CD1c-positive myeloid dendritic cell (primary cell): ENCODE measurements at regions not wholly inside any gene's neighbourhood (a gene's known extent, or its start where the extent isn't known, plus 50 kb on each side); places are given as distances from the start of the nearest gene placed in this dataset.
"Not testable (repeated sequence)": the region's sequence is repeated elsewhere in the genome, so short reads cannot be mapped to it uniquely, and the experiment has no call there.

Source experiments
- DNase-seq: peaks from one replicate; pipeline ENCODE4 v3.0.0-alpha.2; 2016; ENCODE audit errors: extremely low spot score

DNA sequence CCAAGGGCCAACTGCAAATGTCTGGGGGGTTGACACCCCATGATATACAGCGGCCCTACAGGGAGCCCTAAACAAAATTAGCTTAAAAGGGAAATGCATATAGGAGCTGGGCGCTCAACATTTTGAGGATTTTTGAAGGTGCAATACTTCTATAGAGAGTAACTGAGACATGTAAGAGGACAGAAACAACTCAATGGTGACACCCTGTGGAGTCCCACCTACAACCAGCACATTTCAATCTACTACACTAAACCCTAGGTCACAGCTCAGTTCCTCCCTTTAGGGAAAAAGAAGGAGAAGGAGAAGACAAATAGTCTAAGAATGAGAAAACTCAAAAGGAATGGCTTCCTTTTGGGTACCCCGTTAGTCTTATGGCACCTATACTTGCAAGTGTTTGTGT is 1010.5 kb upstream of the NOVA1 start:
- no peak for DNase-seq

DNA sequence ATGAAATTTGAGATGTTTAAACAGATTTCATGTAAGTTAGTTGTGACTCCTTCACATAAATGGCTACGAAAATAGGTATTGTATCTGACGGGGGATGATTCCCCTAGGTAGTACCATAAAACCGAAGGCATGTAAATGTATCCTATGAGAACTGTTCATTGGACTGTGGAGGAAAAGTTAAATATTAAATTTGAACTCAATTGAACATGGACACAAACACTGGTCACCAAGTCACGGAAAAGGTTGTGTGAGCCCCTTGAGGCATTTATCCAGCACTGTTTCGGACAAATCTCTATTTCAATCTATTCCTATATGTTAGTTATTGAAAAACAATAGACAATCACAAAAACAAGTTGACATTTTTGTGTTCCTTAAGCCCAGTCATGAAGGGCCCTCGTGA is 1014.3 kb upstream of the NOVA1 start:
- DNase-seq = no peak

DNA sequence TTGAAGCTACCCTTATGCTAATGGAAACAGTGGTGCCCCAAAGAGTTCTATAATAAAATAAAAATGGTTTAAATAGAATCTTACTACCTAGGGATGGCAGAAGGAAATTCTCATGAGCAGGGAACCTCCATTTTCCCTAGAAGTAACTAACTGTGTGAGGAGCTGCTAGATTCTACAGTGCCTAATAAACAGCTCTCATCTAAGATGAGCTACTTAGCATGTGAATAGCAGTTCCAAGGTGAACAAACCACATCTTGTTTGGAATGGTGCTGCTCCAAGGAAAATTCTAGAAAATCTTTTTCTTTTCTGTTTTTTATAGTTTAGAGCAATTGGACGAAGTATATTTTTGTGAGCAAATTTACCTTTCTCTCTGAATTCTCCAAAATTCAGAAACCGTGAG is 1015.3 kb upstream of the NOVA1 start:
- DNase-seq = no peak

DNA sequence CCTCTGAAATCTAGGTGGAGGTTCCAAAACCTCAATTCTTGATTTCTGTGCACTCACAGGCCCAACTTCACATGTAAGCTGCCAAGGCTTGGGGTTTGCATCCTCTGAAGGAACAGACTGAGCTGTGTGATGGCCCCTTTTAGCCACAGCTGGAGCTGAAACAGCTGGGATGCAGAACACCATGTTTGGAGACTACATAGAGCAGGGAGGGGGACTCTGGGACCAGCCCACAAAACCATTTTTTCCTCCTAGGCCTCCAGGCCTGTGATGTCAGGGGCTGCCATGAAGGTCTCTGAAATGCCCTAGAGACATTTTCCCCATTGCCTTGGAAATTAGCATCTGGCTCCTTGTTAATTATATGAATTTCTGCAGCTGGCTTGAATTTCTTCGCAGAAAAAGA is 1025.9 kb upstream of the NOVA1 start:
- DNase-seq = no peak

DNA sequence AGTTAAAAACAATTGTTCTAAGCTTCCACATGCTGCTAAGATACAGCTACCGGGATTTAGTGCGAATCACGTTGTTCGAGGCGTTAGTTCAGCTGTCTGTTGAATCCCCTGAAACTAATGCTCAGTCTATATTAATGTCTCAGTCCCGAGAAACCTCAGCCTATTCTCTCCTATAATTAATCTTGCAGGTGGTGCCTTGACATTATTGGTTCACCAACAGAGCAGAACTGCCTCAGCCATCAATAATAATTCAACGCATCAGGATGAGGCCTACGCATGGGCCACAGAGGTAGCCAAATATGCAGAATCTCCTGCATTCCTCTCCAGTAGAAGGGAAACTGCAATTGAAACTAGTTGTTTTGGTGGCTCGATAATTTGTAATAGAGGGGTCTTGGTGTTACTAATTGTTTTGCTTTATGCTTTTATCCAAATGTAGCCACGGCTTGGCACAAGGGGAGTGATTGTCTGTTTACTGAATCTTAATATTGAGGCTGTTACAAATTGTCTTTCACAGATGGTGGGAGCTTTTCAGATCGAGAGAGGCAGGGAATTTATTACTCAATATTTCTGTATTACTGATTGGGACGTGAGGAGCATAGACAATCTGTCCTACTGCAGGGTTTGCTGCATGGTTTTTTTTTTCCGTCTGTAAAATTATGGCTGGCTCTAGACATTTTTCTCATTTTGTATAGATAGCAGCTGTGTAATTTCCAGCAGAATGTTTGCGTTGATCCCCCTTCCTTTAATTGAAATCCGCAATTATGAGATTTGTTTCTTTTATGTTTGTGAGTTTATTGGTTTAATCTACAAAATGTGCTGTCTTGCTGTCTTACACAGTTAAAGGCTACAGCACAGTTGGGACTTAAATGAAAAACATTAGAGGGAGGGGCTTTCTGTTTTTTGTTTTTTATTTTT is 1036.5 kb upstream of the NOVA1 start:
- DNase-seq = no peak

DNA sequence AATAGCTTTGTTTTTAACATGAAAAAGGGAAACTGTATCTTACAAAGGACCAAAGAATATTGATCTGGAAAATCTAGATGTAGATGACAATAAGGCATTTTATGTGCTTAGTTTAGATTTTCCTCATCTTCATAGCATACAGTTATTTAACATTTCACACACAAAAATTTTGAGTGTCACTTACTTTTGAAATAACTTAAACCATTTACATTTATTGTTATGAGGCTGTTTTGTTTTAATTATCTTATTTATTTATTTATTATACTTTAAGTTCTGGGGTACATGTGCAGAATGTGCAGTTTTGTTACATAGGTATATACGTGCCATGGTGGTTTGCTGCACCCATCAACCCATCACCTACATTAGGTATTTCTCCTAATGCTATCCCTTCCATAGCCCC is 1042.9 kb upstream of the NOVA1 start:
- DNase-seq = not testable (repeated sequence)

DNA sequence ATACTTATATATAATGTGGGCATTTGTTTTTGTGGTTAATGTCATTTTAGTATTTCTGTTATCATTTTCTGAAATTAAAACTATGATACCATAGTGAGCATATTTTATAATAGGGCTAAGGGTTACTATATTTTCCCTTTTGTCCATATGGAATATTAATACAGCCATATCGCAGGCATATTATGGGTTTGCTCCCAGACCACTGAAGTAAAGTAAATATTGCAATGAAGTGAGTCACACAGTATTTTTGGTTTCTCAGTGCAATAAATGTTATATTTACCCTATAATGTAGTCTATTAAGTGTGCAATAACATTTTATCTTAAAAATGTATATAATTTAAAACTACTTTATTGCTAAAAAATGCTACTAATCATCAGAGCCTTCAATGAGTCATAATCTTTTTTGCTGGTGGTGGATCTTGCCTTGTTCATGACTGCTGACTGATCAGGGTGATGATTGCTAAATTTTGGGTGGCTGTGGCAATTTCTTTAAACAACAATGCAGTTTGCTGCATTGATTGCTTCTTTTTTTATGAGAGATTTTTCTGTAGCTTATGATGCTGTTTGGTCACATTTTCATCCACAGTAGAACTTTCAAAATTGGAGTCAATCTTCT is 1044.5 kb upstream of the NOVA1 start:
- DNase-seq = no peak

DNA sequence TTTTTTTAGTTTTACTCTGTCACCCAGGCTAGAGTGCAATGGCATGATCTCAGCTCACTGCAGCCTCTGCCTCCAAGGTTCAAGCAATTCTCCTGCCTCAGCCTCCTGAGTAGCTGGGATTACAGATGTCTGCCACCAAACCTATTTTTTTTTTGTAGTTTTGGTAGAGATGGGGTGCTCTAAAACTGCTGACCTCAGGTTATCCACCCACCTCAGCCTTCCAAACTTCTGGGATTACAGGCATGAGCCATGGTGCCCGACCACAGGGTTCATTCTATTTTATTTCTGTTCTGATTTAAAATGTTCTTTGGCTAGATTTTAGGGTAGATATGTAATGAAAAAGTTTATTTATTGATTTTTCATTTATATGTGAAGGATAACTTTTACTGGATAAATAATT is 1062.8 kb upstream of the NOVA1 start:
- DNase-seq = no peak

DNA sequence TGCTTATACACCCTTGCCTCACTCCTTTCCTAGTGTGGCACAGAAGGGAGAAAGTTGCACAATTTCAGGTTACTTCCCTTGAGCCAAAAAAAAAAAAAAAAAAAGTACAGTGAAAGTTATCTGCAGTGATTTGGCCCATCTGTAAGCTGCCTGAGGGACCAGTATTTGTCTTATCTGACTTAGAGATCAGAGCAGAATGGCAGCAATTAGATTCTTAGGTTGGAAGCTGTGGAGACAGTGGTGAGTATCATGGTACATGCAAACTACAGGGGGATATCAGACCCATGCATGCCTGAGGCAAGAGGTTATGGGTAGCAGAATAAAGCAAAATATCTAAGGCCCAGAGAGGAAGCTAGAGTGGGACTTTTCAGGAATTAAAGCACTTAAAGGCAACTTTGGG is 1070.7 kb upstream of the NOVA1 start:
- DNase-seq = no peak

DNA sequence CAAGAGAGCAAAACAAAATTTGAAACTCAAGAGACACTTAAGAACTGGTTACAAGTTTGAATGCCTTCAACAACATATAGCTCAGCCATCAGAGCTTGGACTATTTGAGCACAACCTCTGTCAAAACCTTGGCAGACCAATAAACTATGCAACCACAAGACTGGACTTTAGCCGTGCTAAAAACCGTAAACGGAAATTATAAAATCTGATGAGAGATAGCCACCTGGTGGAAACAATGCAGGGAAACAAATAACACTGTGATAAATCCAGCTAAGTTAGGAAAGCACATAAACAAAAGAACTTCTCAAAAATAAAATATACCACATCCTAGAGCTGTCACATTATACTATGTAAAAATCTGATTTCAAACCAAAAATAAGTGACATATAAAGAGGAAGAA is 1074.2 kb upstream of the NOVA1 start:
- DNase-seq = no peak

DNA sequence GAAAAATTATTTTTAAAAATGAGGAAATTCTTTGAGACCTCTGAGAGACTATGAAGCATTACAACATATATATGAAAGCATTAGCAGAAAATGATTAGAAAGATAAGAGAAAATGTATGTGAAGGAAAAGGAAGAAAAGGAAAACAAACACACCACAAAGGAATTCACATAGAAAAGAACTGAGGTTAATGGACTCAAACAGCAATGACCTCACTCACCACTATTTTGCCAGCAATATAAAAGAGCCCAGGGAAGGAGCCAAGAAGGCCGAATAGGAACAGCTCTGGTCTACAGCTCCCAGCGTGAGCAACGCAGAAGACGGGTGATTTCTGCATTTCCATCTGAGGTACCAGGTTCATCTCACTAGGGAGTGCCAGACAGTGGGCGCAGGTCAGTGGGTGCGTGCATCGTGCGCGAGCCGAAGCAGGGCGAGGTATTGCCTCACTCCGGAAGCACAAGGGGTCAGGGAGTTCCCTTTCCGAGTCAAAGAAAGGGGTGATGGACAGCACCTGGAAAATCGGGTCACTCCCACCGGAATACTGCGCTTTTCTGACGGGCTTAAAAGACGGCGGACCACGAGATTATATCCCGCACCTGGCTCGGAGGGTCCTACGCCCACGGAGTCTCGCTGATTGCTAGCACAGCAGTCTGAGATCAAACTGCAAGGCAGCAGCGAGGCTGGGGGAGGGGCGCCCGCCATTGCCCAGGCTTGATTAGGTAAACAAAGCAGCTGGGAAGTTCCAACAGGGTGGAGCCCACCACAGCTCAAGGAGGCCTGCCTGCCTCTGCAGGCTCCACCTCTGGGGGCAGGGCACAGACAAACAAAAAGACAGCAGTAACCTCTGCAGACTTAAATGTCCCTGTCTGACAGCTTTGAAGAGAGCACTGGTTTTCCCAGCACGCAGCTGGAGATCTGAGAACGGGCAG is 1075.2 kb upstream of the NOVA1 start:
- DNase-seq = not testable (repeated sequence)

DNA sequence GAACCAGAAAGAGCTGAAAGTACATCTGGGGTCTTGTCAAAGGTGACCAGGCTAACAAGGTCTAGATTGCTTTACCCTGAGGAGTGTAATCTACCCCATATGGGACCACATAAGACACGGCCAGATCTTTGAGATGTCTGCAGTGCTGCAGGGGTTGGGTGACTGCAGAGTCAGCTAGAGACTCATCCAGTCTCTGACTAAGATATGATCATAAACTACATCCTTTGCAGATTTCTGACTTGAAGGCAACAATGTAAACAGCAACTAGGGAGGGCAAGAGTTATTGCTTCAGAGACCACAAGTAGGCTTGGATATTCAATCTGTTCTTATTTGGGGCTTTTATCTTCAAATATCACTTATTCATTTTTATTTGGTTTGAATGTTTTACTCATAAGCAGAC is 1080.5 kb upstream of the FOXG1 start:
- DNase-seq = no peak

DNA sequence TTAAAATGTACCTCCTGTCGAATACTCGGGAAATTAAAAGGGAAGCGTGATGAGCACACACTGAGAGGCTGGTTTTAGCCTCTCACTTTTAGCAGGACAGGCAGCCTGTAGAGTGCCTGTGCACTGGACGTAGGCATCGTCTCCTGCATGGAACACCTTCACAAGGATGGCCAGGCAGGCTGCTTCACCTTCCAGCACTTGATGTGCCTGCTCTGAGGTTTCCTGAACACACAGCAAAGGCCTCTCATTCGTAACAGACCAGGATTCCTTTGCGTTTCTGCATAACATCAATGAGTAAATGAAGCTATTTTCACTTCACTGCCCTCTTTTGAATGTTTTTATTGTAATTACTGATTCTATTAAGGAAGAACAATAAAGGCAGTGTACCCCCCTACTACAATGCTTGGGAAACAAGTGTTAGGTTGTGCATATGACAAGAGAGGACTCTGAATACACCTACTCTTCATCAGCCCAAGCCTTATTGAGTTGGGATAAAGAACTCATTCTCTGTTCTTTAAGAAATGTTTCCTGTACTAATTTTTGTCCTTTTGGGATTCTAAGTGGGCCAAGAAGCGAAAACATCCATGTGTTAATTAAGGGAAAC is 1077.6 kb upstream of the FOXG1 start:
- no peak for DNase-seq

DNA sequence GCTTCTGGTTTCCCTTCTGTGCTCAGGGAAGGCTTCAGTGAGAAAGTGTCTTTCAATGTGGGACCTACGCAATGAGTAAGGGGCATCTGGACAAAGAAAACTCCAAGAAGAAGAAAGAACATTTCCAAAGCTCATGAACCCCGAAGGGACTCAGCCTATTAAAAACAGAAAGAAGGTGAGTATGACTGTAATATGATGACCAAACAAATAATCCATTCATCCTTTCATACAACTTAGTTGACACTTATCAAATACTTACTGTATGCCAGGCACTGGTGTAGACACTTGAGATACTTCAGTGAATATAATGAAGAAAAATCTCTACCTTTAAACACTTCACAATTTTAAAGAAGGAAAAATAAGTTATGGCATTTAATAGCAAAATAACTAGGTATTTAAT is 1054.2 kb upstream of the FOXG1 start:
- DNase-seq = no peak

DNA sequence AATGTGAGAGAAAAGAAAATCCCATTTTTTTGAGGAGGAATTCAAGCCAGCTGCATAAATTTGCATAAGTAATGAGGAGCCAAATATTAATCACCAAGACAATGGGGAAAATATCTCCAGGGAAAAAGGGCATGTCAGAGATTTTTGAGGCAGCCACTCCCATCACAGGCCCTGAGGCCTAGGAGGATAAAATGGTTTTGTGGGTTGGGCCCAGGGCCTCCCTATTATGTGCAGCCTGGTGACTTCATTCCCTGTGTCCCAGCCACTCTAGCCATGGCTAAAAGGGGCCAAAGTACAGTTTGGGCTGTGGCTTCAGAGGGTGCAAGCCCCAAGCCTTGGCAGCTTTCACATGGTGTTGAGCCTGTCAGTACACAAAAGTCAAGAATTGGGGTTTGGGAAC is 1051.0 kb upstream of the FOXG1 start:
- no peak for DNase-seq

DNA sequence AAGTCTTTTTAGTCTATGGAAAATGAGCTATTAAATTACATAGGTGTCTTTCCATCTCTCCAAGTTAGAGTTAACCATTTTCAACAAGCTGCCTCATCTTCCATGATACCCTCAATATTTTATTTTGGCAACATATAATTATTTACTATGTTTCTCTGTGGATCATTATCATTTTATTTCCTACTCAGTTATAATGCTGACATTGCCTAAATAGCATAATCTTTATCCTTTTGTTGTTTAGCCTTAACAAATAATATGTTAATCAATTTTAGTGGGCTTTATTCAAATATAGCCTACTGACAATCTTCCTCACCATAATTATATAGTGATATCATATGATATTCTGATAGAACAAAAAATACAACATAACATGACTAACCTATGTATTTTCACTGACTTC is 1044.8 kb upstream of the FOXG1 start:
- DNase-seq = no peak

DNA sequence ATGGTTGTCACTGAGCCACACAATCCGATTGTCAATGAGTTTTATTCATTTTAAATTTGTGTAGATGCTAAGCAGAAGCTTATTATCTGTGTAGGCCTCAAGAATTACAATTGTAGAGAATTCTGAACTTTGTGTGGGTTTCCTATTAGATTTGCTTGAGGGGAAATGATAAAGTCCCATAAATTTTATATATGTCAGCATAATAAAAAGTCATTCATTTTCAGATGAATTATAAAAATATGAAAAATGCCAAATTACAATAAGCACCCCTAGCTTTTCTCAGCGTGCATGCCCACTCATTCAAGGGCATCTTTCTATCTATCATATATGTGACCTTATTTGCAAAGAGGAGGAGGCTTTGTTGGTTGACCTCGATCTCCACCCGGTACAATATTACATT is 1041.1 kb upstream of the FOXG1 start:
- DNase-seq = no peak

DNA sequence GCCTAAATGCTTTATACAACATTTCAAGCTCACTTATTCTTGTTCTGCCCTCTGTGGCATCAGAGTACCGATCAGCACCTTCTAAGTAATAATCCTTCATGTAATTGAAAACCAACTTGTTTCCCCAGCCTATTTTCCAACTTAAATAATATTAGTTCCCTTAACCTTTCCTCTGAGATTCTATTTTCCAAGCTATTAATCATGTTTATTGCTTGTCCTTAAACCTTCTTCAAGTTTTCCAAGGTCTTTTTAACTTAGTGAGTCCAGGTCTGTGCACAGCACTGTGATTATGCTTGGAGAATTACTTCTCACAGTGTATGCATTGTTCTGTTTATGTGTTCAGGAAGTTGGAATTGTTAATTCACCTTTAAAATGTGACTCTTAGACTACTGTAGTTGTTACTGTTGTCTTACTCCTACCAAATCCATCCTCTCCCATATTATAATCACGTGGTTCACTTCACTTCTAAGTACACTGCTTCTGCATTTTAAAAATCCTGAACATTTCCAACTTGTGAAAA is 1039.3 kb upstream of the FOXG1 start:
- no peak for DNase-seq

DNA sequence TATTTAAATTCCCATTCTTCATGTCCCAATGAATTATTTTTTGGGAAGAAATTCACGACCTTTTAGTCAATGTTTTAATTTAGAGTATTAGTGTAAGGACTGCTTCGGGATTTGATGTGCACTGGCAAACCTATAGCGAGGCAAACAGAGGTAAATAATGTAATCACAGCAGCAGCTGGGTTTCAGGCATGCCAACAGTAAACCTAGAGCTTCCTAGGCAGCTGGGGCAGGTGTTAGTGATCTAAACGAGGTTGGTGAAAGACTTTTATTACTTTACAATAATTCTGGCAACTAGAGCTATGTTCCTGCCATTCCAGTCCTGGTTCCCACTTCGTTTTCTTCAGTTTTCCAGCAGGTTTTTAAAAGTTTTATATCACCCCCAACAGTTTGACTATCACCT is 1036.4 kb upstream of the FOXG1 start:
- no peak for DNase-seq

DNA sequence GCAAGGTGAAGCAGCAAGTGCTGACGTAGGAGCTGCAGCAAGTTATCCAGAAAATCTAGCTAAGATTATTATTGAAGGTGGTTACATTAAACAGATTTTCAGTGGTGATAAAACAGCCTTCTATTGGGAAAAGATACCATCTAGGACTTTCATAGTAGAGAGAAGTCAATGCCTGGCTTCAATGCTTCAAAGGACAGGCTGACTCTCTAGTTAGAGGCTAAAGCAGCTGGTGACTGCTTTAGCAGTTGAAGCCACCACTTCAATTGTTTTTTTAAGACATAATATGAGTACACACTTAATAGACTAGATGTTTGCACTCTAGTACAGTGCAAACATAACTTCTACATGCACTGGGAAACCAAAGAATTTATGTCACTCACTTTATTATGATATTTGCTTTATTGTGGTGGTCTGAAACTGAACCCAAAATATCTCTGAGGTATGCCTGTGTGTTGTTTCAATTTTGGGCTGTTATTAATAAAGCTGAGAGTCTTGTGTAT is 1026.9 kb upstream of the FOXG1 start:
- DNase-seq = no peak

DNA sequence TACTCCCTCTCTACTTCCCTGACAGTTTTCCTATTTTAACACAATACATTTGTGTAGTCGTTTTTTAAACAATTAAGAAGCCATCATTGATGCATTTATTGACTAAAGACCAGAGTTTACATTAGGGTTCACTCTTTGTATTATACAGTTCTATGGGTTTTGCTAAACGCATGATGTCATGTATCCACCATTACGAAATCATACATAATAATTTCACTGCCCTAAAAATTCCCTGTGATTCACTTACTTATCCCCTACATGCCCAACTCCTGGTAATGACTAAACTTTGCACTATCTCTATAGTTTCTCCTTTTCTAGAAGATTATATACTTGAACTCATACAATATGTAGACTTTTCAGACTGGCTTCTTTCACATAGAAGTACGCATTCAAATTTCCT is 1016.5 kb upstream of the FOXG1 start:
- DNase-seq = no peak

DNA sequence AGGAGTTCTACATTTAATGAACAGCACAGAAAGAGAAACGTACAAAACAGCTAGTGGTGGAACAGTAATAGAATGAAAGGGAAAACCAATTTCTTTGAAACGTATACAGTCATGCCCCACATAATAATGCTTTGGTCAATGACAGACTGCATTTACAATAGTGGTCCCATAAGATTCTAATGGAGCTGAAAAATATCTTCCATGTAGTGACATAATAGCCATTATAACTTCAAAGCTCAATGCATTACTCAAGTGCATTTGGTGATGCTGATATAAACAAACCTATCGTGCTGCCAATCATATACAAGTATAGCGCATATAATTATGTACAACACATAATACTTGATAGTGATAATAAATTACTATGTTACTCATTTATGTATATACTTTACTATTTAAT is 1008.9 kb upstream of the FOXG1 start:
- not testable (repeated sequence) for DNase-seq
